ENCODE measurements at regions not wholly inside any gene's neighbourhood (a gene's known extent, or its start where the extent isn't known, plus 50 kb on each side); places are given as distances from the start of the nearest gene placed in this dataset.

GRCh38 chr1:56423716-56424115 lies 155.6 kb downstream of the PLPP3 start:
- TF ChIP-seq CTCF (IDR thresholded peaks at IDR 0.05) = no peak
- no peak for TF ChIP-seq POLR2A (IDR thresholded peaks at IDR 0.05)

All from testis (tissue), 2 donors.